ENCODE measurements at regions not wholly inside any gene's neighbourhood (a gene's known extent, or its start where the extent isn't known, plus 50 kb on each side); places are given as distances from the start of the nearest gene placed in this dataset.
A peak's percentile ranks its signal among the peaks of the same experiment; 100 is the strongest.

DNA sequence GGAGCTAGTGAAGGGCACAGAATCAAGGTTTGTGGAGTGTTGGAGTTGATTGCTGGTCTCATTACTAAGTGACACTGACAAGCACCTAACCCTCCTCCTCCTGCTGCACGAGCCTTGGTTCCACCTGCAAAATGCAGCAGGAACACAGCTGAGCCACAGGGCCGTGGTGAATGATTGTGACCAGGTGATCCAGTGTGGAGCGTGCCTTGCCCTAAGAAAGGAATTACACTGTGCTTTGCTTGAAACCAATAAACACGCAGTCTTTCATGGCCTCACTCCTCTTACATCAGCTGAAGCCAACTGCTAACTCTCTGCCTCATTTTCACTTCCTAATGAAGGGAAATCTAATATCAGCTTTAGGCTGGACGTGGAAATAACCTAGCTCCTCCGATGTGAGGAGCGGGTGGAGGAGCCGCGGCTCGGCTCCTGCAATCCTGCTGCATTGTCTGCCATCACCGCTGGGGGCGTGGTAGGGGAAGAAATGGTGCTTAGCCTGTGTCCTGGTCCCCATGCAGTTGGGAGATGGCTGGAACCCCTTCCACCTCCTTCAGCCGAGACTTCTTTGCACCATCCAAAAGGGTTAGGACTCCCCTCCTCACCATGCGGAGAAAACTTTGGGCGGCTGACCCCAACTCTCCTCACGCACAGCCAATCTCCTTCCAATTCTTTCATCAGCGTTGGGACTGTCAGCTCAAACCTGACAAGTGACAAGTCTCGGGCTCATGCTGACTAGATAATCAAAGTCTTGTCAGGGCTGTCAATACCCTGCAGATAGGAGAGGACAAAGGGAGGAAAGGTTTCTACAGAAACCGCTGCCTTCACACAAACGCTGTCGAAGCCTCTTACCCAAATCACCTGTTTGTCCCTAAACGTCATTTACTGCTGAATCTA lies 427.9 kb downstream of the ZNF536 start:
- WGBS, 2 donors = 14 to 18% methylated on average over 22 of the region's 22 CpGs
- peak in 5 of 8 donors; percentile 50 to 75 (median 71) for ATAC-seq

GRCh38 chr19:30795727-30796126 lies 423.5 kb downstream of the ZNF536 start:
- no peak for ATAC-seq
- Histone ChIP-seq H3K27ac (no peak overlapping the region), H3K9me3 (no peaks in the 10 kb centered on the region), H3K27me3 (peaks cover 5 to 35% (median 27%) of the 10 kb centered on the region in 7 donors), H3K4me3 (no peak overlapping the region), H3K4me1 (no peaks in the 10 kb centered on the region), H3K36me3 (no peaks in the 10 kb centered on the region)
- no peak for DNase-seq
- intact Hi-C loops (cut with DNase I) = no loop called here
- TF ChIP-seq, protein P1, sequence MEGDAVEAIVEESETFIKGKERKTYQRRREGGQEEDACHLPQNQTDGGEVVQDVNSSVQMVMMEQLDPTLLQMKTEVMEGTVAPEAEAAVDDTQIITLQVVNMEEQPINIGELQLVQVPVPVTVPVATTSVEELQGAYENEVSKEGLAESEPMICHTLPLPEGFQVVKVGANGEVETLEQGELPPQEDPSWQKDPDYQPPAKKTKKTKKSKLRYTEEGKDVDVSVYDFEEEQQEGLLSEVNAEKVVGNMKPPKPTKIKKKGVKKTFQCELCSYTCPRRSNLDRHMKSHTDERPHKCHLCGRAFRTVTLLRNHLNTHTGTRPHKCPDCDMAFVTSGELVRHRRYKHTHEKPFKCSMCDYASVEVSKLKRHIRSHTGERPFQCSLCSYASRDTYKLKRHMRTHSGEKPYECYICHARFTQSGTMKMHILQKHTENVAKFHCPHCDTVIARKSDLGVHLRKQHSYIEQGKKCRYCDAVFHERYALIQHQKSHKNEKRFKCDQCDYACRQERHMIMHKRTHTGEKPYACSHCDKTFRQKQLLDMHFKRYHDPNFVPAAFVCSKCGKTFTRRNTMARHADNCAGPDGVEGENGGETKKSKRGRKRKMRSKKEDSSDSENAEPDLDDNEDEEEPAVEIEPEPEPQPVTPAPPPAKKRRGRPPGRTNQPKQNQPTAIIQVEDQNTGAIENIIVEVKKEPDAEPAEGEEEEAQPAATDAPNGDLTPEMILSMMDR (IDR thresholded peaks at IDR 0.05) = no peak
- WGBS, 2 donors = 90 to 95% methylated on average over 5 of the region's 5 CpGs

More for the DNA sequence above, 427.9 kb downstream of the ZNF536 start:
- Histone ChIP-seq H3K36me3 (no peaks in the 10 kb centered on the region), H3K4me3 (no peak overlapping the region), H3K27me3 (peaks cover 5 to 53% (median 39%) of the 10 kb centered on the region in 7 donors), H3K9me3 (no peaks in the 10 kb centered on the region), H3K4me1 (peaks cover 0 to 6% (median 0%) of the 10 kb centered on the region in 9 donors), H3K27ac (no peak overlapping the region)
- peak; percentile 34 to 58 for DNase-seq
- TF ChIP-seq, protein P1 (IDR thresholded peaks at IDR 0.05) = peak; percentile 58 to 81 (median 71)
- intact Hi-C loops (cut with DNase I) = no loop called here

GRCh38 chr19:30792561-30793505 lies 420.6 kb downstream of the ZNF536 start:
- Histone ChIP-seq H3K36me3 (no peaks in the 10 kb centered on the region), H3K9me3 (no peaks in the 10 kb centered on the region), H3K27ac (no peak overlapping the region), H3K27me3 (peaks cover 0 to 18% (median 9%) of the 10 kb centered on the region in 7 donors), H3K4me3 (no peak overlapping the region), H3K4me1 (no peaks in the 10 kb centered on the region)
- intact Hi-C loops (cut with DNase I) = no loop called here
- TF ChIP-seq, protein P1 (IDR thresholded peaks at IDR 0.05) = no peak
- WGBS, 2 donors = 69 to 75% methylated on average over 6 of the region's 6 CpGs
- DNase-seq = no peak
- no peak for ATAC-seq

DNA sequence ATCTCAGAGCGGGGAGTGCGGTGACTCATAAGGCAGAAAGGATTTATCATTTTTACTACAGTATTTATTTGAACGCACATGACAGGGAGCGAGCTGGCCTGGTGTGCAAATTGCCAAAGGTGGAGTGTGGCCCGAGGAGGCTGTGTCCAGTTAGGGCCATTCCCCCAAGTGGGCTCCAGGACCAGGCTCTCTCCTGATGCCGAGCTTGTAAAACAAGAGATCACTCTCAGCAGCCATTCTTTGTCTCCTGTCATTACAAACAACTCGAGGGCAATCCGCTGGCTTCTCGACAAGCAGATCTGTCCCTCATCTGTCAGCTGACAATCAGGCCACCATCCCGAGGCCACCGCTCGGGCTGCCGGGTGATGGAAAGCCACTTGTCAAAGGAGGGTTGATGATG lies 418.9 kb downstream of the ZNF536 start:
- no peaks in the 10 kb centered on the region for H3K36me3 ChIP-seq
- TF ChIP-seq, protein P1 (IDR thresholded peaks at IDR 0.05) = no peak
- DNase-seq = no peak
- 67 to 73% methylated on average over 13 of the region's 13 CpGs for WGBS, 2 donors
- peaks cover 0 to 12% (median 9%) of the 10 kb centered on the region in 7 donors for H3K27me3 ChIP-seq
- intact Hi-C loops (cut with DNase I) = no loop called here
- no peak for ATAC-seq
- H3K27ac ChIP-seq = no peak overlapping the region
- no peaks in the 10 kb centered on the region for H3K9me3 ChIP-seq
- no peak overlapping the region for H3K4me3 ChIP-seq
- no peaks in the 10 kb centered on the region for H3K4me1 ChIP-seq
